ENCODE measurements at regions not wholly inside any gene's neighbourhood (a gene's known extent, or its start where the extent isn't known, plus 50 kb on each side); places are given as distances from the start of the nearest gene placed in this dataset.

DNA sequence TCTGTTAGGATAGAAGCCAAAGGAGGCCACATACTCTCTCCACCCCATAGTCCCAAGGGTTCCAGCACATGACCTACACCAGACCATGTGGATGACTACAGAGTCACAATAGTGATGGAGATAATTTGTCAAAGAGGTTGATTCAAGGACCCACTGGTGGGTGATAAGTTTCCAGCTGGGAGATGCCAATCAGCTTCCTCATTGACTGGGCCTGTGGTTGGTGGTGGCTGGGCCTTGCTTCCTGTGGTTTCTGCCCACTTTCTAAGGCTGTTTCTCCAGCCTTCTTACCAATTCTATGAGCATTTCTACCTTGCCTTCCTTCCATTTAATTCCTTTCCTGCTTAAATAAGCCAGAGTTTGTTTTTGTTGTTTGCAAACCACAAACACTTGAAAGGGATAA, 95.5 kb upstream of the CPEB2 start:
- no peak for TF ChIP-seq POLR2A (IDR thresholded peaks at IDR 0.05)
- no peak for TF ChIP-seq CTCF (IDR thresholded peaks at IDR 0.05)

Measured in adrenal gland (tissue), 5 donors.